ENCODE measurements at regions not wholly inside any gene's neighbourhood (a gene's known extent, or its start where the extent isn't known, plus 50 kb on each side); places are given as distances from the start of the nearest gene placed in this dataset.

- TF ChIP-seq CTCF (IDR thresholded peaks at IDR 0.05) (no peak), POLR2A (IDR thresholded peaks at IDR 0.05) (no peak)
Observed at GRCh38 chr5:5880077-5880763, 457.7 kb downstream of the ICE1 start.

All from heart left ventricle (tissue), 13 donors.